ENCODE measurements at regions not wholly inside any gene's neighbourhood (a gene's known extent, or its start where the extent isn't known, plus 50 kb on each side); places are given as distances from the start of the nearest gene placed in this dataset.

DNA sequence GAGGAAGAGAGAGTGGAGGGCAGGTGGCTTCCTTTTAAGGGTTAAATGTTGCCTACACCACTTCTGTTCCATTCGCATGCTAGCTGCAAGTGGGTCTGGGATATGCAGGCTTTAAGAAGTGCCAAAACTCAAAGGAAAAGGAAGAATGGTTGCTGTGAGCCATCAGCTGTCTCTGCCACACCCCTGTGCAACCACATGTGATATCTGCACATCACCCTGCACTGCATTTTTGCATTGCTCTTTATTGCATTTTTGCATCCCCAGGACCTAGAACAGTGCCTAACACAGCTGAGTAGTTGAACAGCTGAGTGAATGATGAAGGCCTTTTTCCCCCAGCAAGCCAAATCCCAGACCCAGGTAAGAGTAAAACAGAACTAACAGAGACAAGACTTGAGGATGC, 136.1 kb downstream of the ZIC5 start:
- no peaks in the 10 kb centered on the region for H3K4me1 Mint-ChIP-seq
- no peak overlapping the region for H3K4me3 ChIP-seq (replicated peaks in 1 of 3; ENCODE audit: low read depth in 2 of 3, low read length in 3 of 3)
- DNase-seq = no peak
- no peak overlapping the region for H3K4me3 Mint-ChIP-seq
- H3K36me3 ChIP-seq (replicated peaks in 1 of 2; ENCODE audit: control insufficient read depth in 1 of 2, insufficient read depth in 2 of 2, low read length in 2 of 2) = no peaks in the 10 kb centered on the region
- no peak overlapping the region for H3K27ac Mint-ChIP-seq
- no peak overlapping the region for H2AFZ ChIP-seq (ENCODE audit: insufficient read depth, low read depth, low read length, poor library complexity, severe bottlenecking)
- H3K4me1 ChIP-seq (ENCODE audit: control insufficient read depth in 1 of 2, insufficient read depth in 2 of 2, low read length in 2 of 2) = no peaks in the 10 kb centered on the region
- 100% methylated on average over 1 of the region's 1 CpG for WGBS (ENCODE audit: insufficient coverage)
- no peaks in the 10 kb centered on the region for H3K9me3 ChIP-seq (replicated peaks in 1 of 2; ENCODE audit: control insufficient read depth in 1 of 2, insufficient read depth in 1 of 2, low read length in 2 of 2)
- no peak overlapping the region for H3K27ac ChIP-seq (ENCODE audit: low read depth in 1 of 2, low read length in 2 of 2)
- no peaks in the 10 kb centered on the region for H3K36me3 Mint-ChIP-seq
- intact Hi-C loops (cut with micrococcal nuclease) = no loop called here
- no peak overlapping the region for H3K4me2 ChIP-seq (replicated peaks; ENCODE audit: extremely low read depth, low read length, poor library complexity, severe bottlenecking)
- H3K9me3 Mint-ChIP-seq = no peaks in the 10 kb centered on the region
- H4K20me1 ChIP-seq (ENCODE audit: insufficient read depth, low read length) = no peaks in the 10 kb centered on the region
- H3K27me3 Mint-ChIP-seq (ENCODE audit: low read depth in 3 of 3) = peaks cover 0 to 3% (median 1%) of the 10 kb centered on the region in 3 donors
- no peaks in the 10 kb centered on the region for H3K27me3 ChIP-seq (ENCODE audit: control insufficient read depth in 2 of 2, insufficient read depth in 2 of 2, low read length in 2 of 2)
- H3K79me2 ChIP-seq (ENCODE audit: insufficient read depth, low read length) = no peaks in the 10 kb centered on the region
- no peak overlapping the region for H3K9ac ChIP-seq (ENCODE audit: insufficient read depth, low read length, poor library complexity, severe bottlenecking)
- TF ChIP-seq, protein P1, sequence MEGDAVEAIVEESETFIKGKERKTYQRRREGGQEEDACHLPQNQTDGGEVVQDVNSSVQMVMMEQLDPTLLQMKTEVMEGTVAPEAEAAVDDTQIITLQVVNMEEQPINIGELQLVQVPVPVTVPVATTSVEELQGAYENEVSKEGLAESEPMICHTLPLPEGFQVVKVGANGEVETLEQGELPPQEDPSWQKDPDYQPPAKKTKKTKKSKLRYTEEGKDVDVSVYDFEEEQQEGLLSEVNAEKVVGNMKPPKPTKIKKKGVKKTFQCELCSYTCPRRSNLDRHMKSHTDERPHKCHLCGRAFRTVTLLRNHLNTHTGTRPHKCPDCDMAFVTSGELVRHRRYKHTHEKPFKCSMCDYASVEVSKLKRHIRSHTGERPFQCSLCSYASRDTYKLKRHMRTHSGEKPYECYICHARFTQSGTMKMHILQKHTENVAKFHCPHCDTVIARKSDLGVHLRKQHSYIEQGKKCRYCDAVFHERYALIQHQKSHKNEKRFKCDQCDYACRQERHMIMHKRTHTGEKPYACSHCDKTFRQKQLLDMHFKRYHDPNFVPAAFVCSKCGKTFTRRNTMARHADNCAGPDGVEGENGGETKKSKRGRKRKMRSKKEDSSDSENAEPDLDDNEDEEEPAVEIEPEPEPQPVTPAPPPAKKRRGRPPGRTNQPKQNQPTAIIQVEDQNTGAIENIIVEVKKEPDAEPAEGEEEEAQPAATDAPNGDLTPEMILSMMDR (IDR thresholded peaks at IDR 0.05) = no peak

DNA sequence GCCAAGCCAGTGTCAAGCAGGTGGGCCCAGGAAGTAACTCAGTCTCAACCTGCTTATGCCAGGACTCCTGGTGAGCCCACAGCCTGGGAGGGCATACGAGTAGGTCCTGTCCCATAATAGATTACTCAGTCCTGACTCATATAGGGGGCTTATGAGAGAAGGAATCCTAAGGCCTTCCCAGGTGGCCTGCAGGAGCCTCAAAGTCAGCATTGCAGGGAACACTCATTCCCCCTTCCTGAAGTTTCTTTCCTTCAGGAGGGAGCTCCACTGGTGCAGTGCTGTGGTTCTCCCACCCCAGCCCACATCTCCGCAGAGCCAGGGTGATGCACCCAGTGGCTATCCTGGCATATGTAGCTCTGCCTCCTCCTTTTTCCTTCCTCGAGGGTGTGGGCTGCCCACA, 137.3 kb downstream of the ZIC5 start:
- Histone ChIP-seq H3K27ac (ENCODE audit: low read depth in 1 of 2, low read length in 2 of 2) (no peak overlapping the region), H2AFZ (ENCODE audit: insufficient read depth, low read depth, low read length, poor library complexity, severe bottlenecking) (no peak overlapping the region), H3K4me3 (replicated peaks in 1 of 3; ENCODE audit: low read depth in 2 of 3, low read length in 3 of 3) (no peak overlapping the region), H3K36me3 (replicated peaks in 1 of 2; ENCODE audit: control insufficient read depth in 1 of 2, insufficient read depth in 2 of 2, low read length in 2 of 2) (no peaks in the 10 kb centered on the region), H4K20me1 (ENCODE audit: insufficient read depth, low read length) (no peaks in the 10 kb centered on the region), H3K9me3 (replicated peaks in 1 of 2; ENCODE audit: control insufficient read depth in 1 of 2, insufficient read depth in 1 of 2, low read length in 2 of 2) (no peaks in the 10 kb centered on the region), H3K4me2 (replicated peaks; ENCODE audit: extremely low read depth, low read length, poor library complexity, severe bottlenecking) (no peak overlapping the region), H3K9ac (ENCODE audit: insufficient read depth, low read length, poor library complexity, severe bottlenecking) (no peak overlapping the region), H3K4me1 (ENCODE audit: control insufficient read depth in 1 of 2, insufficient read depth in 2 of 2, low read length in 2 of 2) (no peaks in the 10 kb centered on the region), H3K79me2 (ENCODE audit: insufficient read depth, low read length) (no peaks in the 10 kb centered on the region), H3K27me3 (ENCODE audit: control insufficient read depth in 2 of 2, insufficient read depth in 2 of 2, low read length in 2 of 2) (no peaks in the 10 kb centered on the region)
- intact Hi-C loops (cut with micrococcal nuclease) = no loop called here
- Mint-ChIP-seq H3K9me3 (no peaks in the 10 kb centered on the region), H3K4me3 (no peak overlapping the region), H3K27ac (no peak overlapping the region), H3K36me3 (no peaks in the 10 kb centered on the region), H3K4me1 (no peaks in the 10 kb centered on the region), H3K27me3 (ENCODE audit: low read depth in 3 of 3) (peaks cover 0 to 5% (median under 1%) of the 10 kb centered on the region in 3 donors)
- TF ChIP-seq, protein P1 (IDR thresholded peaks at IDR 0.05) = no peak
- 67% methylated on average over 2 of the region's 3 CpGs for WGBS (ENCODE audit: insufficient coverage)
- DNase-seq = no peak
